GM12891 (cell line): ENCODE measurements at regions not wholly inside any gene's neighbourhood (a gene's known extent, or its start where the extent isn't known, plus 50 kb on each side); places are given as distances from the start of the nearest gene placed in this dataset.
"Not testable (repeated sequence)": the region's sequence is repeated elsewhere in the genome, so short reads cannot be mapped to it uniquely, and the experiment has no call there.

Experiments used
- DNase-seq: peaks from one replicate; pipeline ENCODE4 v3.0.0; 2011; ENCODE audit warnings: low spot score; ENCODE audit not compliant: insufficient read length
- FAIRE-seq: peaks from 2 replicates; lab custom pipeline; 2011; peaks lifted over from hg19 to GRCh38; lab: Jason Lieb, UNC
- PAX5 ChIP-seq: IDR thresholded peaks from 2 replicates; pipeline ENCODE4 v1.6.1; 2011; ENCODE audit warnings: low read length, moderate library complexity, mild to moderate bottlenecking; ENCODE audit not compliant: insufficient read depth, severe bottlenecking
- POLR2A ChIP-seq: IDR thresholded peaks from 2 replicates; pipeline ENCODE4 v1.6.1; 2011; ENCODE audit warnings: low read depth, low read length, control low read depth
- POLR2AphosphoS5 ChIP-seq: IDR thresholded peaks from 2 replicates; pipeline ENCODE4 v1.6.1; 2011; ENCODE audit warnings: low read depth, low read length, control low read depth
- POU2F2 ChIP-seq: IDR thresholded peaks from 2 replicates; pipeline ENCODE4 v1.6.1; 2011; ENCODE audit warnings: low read depth, mild to moderate bottlenecking, control low read depth, low read length, moderate library complexity
- SPI1 ChIP-seq: IDR thresholded peaks from 2 replicates; pipeline ENCODE4 v1.6.1; 2011; ENCODE audit warnings: low read depth, low read length, control low read depth
- TAF1 ChIP-seq: IDR thresholded peaks from 2 replicates; pipeline ENCODE4 v1.6.1; 2011; ENCODE audit warnings: low read depth, low read length, control low read depth

- no peak for TF ChIP-seq POLR2AphosphoS5
- FAIRE-seq (no peak), DNase-seq (no peak)
Measured at GRCh38 chr2:200199576-200200263, 106.8 kb upstream of the SPATS2L start.

DNA sequence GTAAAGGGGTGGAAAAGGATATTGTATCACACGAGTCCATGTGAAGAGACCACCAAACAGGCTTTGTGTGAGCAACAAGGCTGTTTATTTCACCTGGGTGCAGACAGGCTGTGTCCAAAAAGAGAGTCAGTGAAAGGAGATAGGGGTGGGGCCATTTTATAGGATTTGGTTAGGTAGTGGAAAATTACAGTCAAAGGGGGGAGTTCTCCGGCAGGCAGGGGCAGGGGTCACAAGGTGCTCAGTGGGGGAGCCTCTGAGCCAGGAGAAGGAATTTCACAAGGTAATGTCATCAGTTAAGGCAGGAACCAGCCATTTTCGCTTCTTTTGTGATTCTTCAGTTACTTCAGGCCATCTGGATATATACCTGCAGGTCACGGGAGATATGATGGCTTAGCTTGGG, 104.7 kb upstream of the SPATS2L start:
- DNase-seq, FAIRE-seq: not testable (repeated sequence)

DNA sequence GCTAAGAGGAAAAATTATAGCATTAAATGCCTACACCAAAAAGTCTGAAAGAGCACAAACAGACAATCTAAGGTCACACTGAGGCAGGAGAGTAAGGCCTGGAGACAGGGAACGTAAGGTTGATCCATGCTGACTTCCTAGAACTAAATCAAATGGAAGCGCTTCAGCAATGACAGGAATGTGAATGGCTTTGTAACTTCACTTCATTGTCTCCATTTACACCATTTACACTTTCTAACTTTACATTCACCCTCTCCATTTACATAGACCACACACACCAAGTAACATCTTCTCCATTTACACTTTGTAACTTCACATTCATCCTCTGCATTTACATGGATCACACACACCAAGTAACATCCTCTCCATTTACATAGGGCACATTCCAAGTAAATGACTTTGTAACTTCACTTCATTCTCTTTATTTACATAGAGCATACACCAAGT, 103.1 kb upstream of the SPATS2L start:
- TF ChIP-seq POU2F2, result no peak
- no peak for TF ChIP-seq TAF1
- TF ChIP-seq POLR2AphosphoS5, result no peak
- TF ChIP-seq PAX5, result no peak
- no peak for TF ChIP-seq SPI1
- no peak for TF ChIP-seq POLR2A
- peak; percentile 68 for FAIRE-seq
- DNase-seq, result no peak

- no peak for FAIRE-seq
- DNase-seq, result no peak
- TF ChIP-seq TAF1 (no peak), POLR2AphosphoS5 (no peak), PAX5 (no peak), POLR2A (no peak), SPI1 (no peak)
Measured at GRCh38 chr2:200208041-200208440, 98.5 kb upstream of the SPATS2L start.

- DNase-seq (no peak), FAIRE-seq (no peak)
- TF ChIP-seq POLR2A (no peak), TAF1 (no peak), SPI1 (no peak), POU2F2 (no peak), POLR2AphosphoS5 (no peak), PAX5 (no peak)
Measured at GRCh38 chr2:200209030-200209429, 97.5 kb upstream of the SPATS2L start.

GRCh38 chr2:200211643-200212042, 94.8 kb upstream of the SPATS2L start:
- DNase-seq (no peak), FAIRE-seq (no peak)
- TF ChIP-seq TAF1, result no peak
- TF ChIP-seq PAX5, result no peak
- no peak for TF ChIP-seq POU2F2
- no peak for TF ChIP-seq POLR2A
- no peak for TF ChIP-seq SPI1
- no peak for TF ChIP-seq POLR2AphosphoS5

DNA sequence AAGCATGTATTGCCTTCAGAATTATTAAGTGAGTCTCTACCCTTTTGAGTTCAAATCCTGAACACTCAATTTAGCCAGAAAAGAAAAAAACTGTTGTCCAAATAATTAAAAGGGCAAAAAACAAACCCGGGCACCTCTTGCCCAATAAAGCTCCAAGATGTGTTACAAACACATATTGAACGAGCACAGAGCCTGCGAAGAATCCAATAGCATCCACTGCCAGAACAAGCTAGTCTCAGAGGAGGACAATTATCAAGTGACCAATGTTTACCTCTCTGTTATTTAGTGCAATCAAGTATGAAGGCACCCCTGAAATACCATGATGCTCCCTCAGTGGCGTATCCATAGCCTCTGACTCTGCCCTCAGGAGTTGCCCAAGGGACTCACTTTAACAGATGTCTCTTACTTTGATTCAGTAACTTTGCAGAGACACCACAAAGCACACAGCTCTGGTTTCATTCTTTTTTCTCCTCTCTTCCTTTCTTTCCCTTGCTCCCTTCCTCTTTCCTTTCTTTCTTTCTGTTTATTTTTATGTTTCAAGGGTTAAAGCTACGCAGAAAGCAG, 93.5 kb upstream of the SPATS2L start:
- FAIRE-seq (no peak), DNase-seq (no peak)
- TF ChIP-seq POLR2AphosphoS5, result no peak
- TF ChIP-seq POLR2A, result no peak
- no peak for TF ChIP-seq PAX5
- no peak for TF ChIP-seq SPI1
- no peak for TF ChIP-seq POU2F2
- no peak for TF ChIP-seq TAF1

- no peak for TF ChIP-seq TAF1
- TF ChIP-seq SPI1, result no peak
- no peak for TF ChIP-seq POLR2A
- TF ChIP-seq POU2F2, result no peak
- no peak for TF ChIP-seq PAX5
- no peak for TF ChIP-seq POLR2AphosphoS5
- DNase-seq, result no peak
- FAIRE-seq, result no peak
Measured at GRCh38 chr2:200216310-200216709, 90.2 kb upstream of the SPATS2L start.

- TF ChIP-seq SPI1 (no peak), POU2F2 (no peak)
- no peak for FAIRE-seq
Measured at GRCh38 chr2:200217320-200217719, 89.2 kb upstream of the SPATS2L start.

DNA sequence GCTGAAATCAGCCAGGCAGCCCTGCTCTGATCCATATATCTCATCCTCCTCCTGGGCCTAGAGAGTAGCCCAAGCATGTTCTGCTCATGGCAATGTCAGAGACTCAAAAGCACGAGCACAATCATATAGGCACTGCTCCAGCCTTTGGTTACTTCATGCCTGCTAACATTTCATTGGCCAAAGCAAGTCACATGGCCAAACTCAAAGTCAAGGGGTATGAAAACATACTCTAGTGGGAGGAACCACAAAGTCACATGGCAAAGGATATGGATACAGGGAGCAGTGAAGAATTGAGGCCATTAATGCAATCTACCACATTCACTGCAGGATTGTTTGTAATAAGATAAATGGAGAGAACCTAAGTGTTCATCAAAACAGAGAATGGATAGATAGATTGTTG, 87.8 kb upstream of the SPATS2L start:
- no peak for FAIRE-seq
- no peak for DNase-seq
- TF ChIP-seq POLR2A (no peak), SPI1 (no peak), POLR2AphosphoS5 (no peak), POU2F2 (no peak), TAF1 (no peak)

More at GRCh38 chr2:200217320-200217719, 89.2 kb upstream of the SPATS2L start:
- no peak for DNase-seq

DNA sequence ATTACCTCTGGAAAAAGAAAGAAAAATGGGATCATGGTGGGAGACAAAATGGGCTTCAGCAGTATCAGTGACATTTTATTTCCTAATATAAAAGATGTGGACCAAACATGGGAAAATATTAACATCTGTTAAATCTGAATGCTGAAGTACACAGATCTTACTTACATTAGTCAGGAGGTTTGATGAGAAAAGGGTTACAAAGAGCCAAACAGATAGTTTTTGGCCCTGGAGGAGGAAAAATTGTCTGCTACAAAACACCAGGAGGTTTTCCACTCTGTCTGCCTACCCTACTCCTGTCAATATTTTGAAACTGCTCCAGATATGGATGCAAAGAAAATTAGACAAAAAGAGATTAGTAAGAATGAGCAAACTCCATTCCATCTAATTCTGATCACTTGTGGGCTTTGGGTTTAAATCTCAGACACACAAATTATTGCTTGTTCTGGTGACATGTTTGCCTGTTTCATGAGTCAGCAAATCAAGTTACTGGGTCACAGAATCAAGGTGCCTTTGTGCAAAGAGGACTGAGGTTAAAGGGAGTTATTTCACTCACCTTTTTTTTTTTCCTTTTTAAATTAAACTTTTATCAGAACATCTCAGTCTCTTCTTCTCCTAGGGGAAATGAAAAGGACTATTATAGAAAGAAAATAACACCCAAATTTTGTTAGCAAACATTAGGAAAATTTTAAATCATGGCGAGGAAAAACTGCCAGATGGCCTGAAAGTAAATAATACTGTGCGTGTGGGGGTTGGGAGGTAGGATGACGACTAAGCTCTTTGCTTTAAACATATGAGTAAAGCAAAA, 87.0 kb upstream of the SPATS2L start:
- FAIRE-seq (no peak), DNase-seq (no peak)
- TF ChIP-seq PAX5 (no peak), POU2F2 (no peak), TAF1 (no peak), POLR2AphosphoS5 (no peak), SPI1 (no peak), POLR2A (no peak)
